ENCODE measurements at regions not wholly inside any gene's neighbourhood (a gene's known extent, or its start where the extent isn't known, plus 50 kb on each side); places are given as distances from the start of the nearest gene placed in this dataset.
A peak's percentile ranks its signal among the peaks of the same experiment; 100 is the strongest.

DNA sequence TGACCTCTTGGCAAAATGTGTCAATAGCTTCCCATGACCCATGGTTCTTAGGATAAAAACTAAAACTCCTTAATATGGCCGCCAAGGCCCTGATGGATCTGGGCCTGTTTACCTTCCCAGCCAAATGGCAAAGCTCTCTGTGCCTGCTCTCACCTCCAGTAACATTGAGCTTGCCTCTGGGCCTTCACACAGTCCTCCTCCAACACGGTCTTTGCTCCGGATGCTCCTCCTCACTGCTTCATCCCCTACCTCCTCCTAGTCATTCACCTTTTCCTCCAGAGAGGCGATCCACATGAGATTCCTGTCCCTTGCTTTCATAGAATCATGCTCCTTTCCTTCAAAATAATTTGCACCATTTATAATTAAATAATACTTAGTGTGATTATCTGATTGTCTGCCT lies 172.3 kb upstream of the AFDN start:
- 84 to 87% methylated on average over 4 of the region's 4 CpGs for WGBS, 2 donors
- DNase-seq, result no peak
- intact Hi-C loops (cut with DNase I; ENCODE audit: low total_unique reads), result no loop called here
- no peaks in the 10 kb centered on the region for H3K36me3 ChIP-seq (ENCODE audit: low read depth, missing control alignments)
- H3K4me3 ChIP-seq, result no peak overlapping the region
- TF ChIP-seq POLR2A (IDR thresholded peaks at IDR 0.05), result no peak
- TF ChIP-seq, protein P1, sequence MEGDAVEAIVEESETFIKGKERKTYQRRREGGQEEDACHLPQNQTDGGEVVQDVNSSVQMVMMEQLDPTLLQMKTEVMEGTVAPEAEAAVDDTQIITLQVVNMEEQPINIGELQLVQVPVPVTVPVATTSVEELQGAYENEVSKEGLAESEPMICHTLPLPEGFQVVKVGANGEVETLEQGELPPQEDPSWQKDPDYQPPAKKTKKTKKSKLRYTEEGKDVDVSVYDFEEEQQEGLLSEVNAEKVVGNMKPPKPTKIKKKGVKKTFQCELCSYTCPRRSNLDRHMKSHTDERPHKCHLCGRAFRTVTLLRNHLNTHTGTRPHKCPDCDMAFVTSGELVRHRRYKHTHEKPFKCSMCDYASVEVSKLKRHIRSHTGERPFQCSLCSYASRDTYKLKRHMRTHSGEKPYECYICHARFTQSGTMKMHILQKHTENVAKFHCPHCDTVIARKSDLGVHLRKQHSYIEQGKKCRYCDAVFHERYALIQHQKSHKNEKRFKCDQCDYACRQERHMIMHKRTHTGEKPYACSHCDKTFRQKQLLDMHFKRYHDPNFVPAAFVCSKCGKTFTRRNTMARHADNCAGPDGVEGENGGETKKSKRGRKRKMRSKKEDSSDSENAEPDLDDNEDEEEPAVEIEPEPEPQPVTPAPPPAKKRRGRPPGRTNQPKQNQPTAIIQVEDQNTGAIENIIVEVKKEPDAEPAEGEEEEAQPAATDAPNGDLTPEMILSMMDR (IDR thresholded peaks at IDR 0.05), result no peak
- H3K27me3 ChIP-seq, result no peaks in the 10 kb centered on the region
- no peaks in the 10 kb centered on the region for H3K9me3 ChIP-seq
- no peak overlapping the region for H3K27ac ChIP-seq
- no peaks in the 10 kb centered on the region for H3K4me1 ChIP-seq

DNA sequence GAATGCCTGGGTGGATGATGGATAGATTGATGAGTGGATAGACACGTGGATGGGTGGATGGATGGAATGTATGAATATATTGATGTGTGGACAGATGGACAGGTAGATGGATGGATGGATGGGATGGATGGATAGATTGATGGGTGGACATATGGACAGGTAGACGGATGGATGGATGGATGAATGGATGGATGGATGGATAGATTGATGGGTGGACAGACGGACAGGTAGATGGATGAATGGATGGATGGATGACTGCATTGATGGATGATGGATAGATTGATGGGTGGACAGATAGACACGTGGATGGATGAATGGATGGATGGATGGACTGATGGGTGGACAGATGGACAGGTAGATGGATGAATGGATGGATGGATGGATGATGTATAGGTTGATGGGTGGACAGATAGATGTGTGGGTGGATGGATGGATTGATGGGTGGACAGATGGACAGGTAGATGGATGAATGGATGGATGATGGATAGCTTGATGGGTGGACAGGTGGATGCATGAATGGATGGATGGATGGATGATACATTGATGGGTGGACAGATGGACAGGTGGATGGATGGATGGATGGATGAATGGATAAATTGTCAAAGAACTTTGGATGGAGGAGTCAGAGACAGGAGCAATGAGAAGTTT lies 171.4 kb upstream of the AFDN start:
- Histone ChIP-seq H3K36me3 (ENCODE audit: low read depth, missing control alignments) (no peaks in the 10 kb centered on the region), H3K4me3 (no peak overlapping the region), H3K27ac (no peak overlapping the region), H3K4me1 (no peaks in the 10 kb centered on the region), H3K27me3 (no peaks in the 10 kb centered on the region), H3K9me3 (no peaks in the 10 kb centered on the region)
- DNase-seq, result no peak
- WGBS, 2 donors, result 89 to 92% methylated on average over 4 of the region's 4 CpGs
- intact Hi-C loops (cut with DNase I; ENCODE audit: low total_unique reads), result no loop called here
- no peak for TF ChIP-seq POLR2A (IDR thresholded peaks at IDR 0.05)
- TF ChIP-seq, protein P1 (IDR thresholded peaks at IDR 0.05), result no peak

DNA sequence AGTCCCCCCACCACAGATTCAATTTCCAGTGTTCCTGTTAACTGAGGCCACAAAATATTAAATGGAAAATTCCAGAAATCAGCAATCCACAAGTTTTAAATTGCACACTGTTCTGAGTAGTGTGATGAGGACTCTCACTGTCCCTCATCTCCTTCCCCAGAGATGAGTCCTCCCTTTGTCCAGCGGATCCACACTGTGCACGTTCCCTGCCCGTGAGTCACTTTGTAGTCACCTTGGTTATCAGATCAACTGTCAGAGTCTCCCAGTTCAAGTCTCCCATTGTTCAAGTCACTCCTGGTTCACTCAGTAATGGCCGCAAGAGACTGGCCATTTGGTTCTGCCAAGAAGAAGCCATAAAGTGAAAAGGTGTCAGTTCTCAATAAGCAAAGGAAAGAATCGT lies 168.6 kb upstream of the AFDN start:
- intact Hi-C loops (cut with DNase I; ENCODE audit: low total_unique reads), result no loop called here
- no peak overlapping the region for H3K4me3 ChIP-seq

DNA sequence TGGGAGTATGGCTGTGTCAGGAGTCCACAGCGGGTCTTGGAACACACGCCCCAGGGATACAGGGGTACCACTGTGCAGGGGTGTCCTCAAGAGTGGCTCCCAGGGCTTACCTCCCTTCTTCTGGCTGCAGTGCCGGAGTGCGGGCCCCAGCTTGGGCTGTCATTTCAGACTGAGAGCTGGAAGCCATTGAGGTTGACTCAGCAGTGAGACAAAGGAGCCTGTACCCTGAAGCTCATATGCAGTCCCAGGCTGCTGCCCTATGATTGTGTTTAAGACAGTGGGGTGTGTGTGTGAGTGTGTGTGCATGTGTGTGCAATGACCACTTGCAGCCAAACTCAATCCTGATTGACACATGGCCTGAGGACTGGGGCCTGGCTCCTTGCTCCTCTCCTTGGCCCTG lies 167.7 kb upstream of the AFDN start:
- H3K9me3 ChIP-seq, result no peaks in the 10 kb centered on the region
- H3K4me1 ChIP-seq, result peaks cover 11% of the 10 kb centered on the region
- no peak for TF ChIP-seq POLR2A (IDR thresholded peaks at IDR 0.05)
- TF ChIP-seq, protein P1 (IDR thresholded peaks at IDR 0.05), result no peak
- DNase-seq, result no peak
- no peaks in the 10 kb centered on the region for H3K27me3 ChIP-seq
- no peak overlapping the region for H3K4me3 ChIP-seq
- no peaks in the 10 kb centered on the region for H3K36me3 ChIP-seq (ENCODE audit: low read depth, missing control alignments)
- intact Hi-C loops (cut with DNase I; ENCODE audit: low total_unique reads), result no loop called here
- 88 to 95% methylated on average over 4 of the region's 4 CpGs for WGBS, 2 donors
- H3K27ac ChIP-seq, result no peak overlapping the region

More for the DNA sequence above, 168.6 kb upstream of the AFDN start:
- TF ChIP-seq, protein P1 (IDR thresholded peaks at IDR 0.05), result no peak
- TF ChIP-seq POLR2A (IDR thresholded peaks at IDR 0.05), result no peak
- no peaks in the 10 kb centered on the region for H3K27me3 ChIP-seq
- H3K4me1 ChIP-seq, result peaks cover 11% of the 10 kb centered on the region
- H3K36me3 ChIP-seq (ENCODE audit: low read depth, missing control alignments), result no peaks in the 10 kb centered on the region
- WGBS, 2 donors, result 94 to 97% methylated on average over 5 of the region's 5 CpGs
- no peak overlapping the region for H3K27ac ChIP-seq
- no peak for DNase-seq
- H3K9me3 ChIP-seq, result no peaks in the 10 kb centered on the region

DNA sequence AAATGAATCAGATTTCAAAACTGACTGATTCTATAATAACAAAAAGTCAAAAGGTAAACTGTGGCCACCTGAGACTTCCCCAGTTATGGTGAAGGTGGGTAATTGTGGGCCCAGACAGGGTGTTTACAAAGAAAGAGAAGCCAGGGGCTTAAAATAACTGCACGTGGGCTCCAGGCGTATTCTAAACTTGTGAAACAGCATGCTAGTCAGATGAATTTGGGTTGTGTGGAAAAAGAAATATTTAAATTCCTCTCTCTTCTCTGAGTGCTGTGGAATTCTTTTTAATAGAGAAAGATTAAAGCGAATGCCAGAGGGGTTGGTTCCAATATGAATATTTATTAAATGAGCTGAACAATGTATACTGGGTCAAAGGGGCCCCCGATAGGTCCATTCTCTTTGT lies 166.3 kb upstream of the AFDN start:
- no peak for DNase-seq
- peak overlapping the region in 1 of 2 donors; percentile 52 for H3K27ac ChIP-seq
- no peak overlapping the region for H3K4me3 ChIP-seq
- H3K36me3 ChIP-seq (ENCODE audit: low read depth, missing control alignments), result no peaks in the 10 kb centered on the region
- 65 to 76% methylated on average over 4 of the region's 4 CpGs for WGBS, 2 donors
- H3K27me3 ChIP-seq, result no peaks in the 10 kb centered on the region
- peaks cover 16% of the 10 kb centered on the region for H3K4me1 ChIP-seq
- TF ChIP-seq POLR2A (IDR thresholded peaks at IDR 0.05), result no peak
- TF ChIP-seq, protein P1 (IDR thresholded peaks at IDR 0.05), result no peak
- intact Hi-C loops (cut with DNase I; ENCODE audit: low total_unique reads), result no loop called here
- no peaks in the 10 kb centered on the region for H3K9me3 ChIP-seq
